Esophagus (tissue), 2 donors: ENCODE measurements at regions not wholly inside any gene's neighbourhood (a gene's known extent, or its start where the extent isn't known, plus 50 kb on each side); places are given as distances from the start of the nearest gene placed in this dataset.
"Not testable (repeated sequence)": the region's sequence is repeated elsewhere in the genome, so short reads cannot be mapped to it uniquely, and the experiment has no call there.

Experiments used
- H3K27ac ChIP-seq, 2 donors: one replicate each; pipeline ENCODE4 v1.5.1; 2013; ENCODE audit warnings: low read depth in 2 of 2, mild to moderate bottlenecking in 2 of 2, inconsistent platforms in 1 of 2, low read length in 1 of 2, moderate library complexity in 1 of 2
- H3K27me3 ChIP-seq, 2 donors: one replicate each; pipeline ENCODE4 v1.6.1; 2013; ENCODE audit warnings: low read length in 2 of 2, control low read depth in 1 of 2, mild to moderate bottlenecking in 1 of 2; ENCODE audit not compliant: insufficient read depth in 2 of 2, control insufficient read depth in 1 of 2
- H3K36me3 ChIP-seq, 2 donors: one replicate each; pipeline ENCODE4 v1.6.1; 2013; ENCODE audit warnings: low read length in 1 of 2; ENCODE audit not compliant: control insufficient read depth in 2 of 2, insufficient read depth in 2 of 2
- H3K4me1 ChIP-seq, 2 donors: one replicate each; pipeline ENCODE4 v1.6.1; 2013; ENCODE audit warnings: low read length in 1 of 2; ENCODE audit not compliant: control insufficient read depth in 2 of 2, insufficient read depth in 2 of 2
- H3K4me3 ChIP-seq, 2 donors: one replicate each; pipeline ENCODE4 v1.5.1; 2013; ENCODE audit warnings: low read length in 2 of 2, mild to moderate bottlenecking in 2 of 2, low read depth in 1 of 2, moderate library complexity in 1 of 2
- H3K9me3 ChIP-seq, 2 donors: one replicate each; pipeline ENCODE4 v1.6.1; 2013; ENCODE audit warnings: mild to moderate bottlenecking in 2 of 2, low read depth in 1 of 2, low read length in 1 of 2, moderate library complexity in 1 of 2; ENCODE audit not compliant: control insufficient read depth in 2 of 2, insufficient read depth in 1 of 2
- WGBS, 2 donors: extraction: QIAGEN DNeasy Blood & Tissue Kit; methylation state at CpG; one replicate each; pipeline ENCODE4 v1.1.7; 2013; 5-methylcytosine and 5-hydroxymethylcytosine counted together
- donor health status: healthy with polysubstance abuse.
- donor health status: Bipolar disorder and iron deficiency.

GRCh38 chr7:119281181-119281846 lies 991.7 kb upstream of the KCND2 start:
- Histone ChIP-seq H3K27ac (no peak overlapping the region), H3K4me1 (no peaks in the 10 kb centered on the region), H3K4me3 (no peak overlapping the region), H3K9me3 (no peaks in the 10 kb centered on the region), H3K27me3 (no peaks in the 10 kb centered on the region), H3K36me3 (no peaks in the 10 kb centered on the region)
- WGBS, 2 donors: 50 to 78% methylated on average over 1 of the region's 1 CpG

DNA sequence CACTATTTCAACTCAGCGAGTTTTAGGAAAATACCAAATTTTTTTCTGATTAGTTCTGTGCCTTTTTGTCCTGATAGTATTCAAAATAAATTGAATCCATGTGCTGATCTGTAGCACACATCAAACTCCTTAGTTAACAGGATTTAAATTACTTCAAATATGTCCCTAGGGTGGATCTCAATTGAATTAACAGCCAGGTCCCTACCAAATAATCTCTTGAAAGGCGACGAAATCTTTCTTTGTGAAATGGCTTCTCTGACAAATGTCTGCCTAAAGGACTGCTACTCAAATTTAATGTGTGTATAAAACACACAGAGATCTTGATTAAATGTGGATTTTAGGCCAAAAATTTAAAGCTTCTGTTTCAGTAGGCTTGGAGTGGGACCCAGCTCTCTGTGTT lies 989.6 kb upstream of the KCND2 start:
- WGBS, 2 donors: 79 to 93% methylated on average over 3 of the region's 3 CpGs
- H3K4me3 ChIP-seq: no peak overlapping the region

GRCh38 chr7:119288416-119288815 lies 984.6 kb upstream of the KCND2 start:
- Histone ChIP-seq H3K9me3 (no peaks in the 10 kb centered on the region), H3K4me3 (no peak overlapping the region), H3K27ac (no peak overlapping the region), H3K36me3 (no peaks in the 10 kb centered on the region), H3K4me1 (no peaks in the 10 kb centered on the region), H3K27me3 (no peaks in the 10 kb centered on the region)
- 52 to 58% methylated on average over 1 of the region's 1 CpG for WGBS, 2 donors

More for the DNA sequence above, 989.6 kb upstream of the KCND2 start:
- Histone ChIP-seq H3K27me3 (no peaks in the 10 kb centered on the region), H3K36me3 (no peaks in the 10 kb centered on the region), H3K27ac (no peak overlapping the region), H3K9me3 (no peaks in the 10 kb centered on the region), H3K4me1 (no peaks in the 10 kb centered on the region)

GRCh38 chr7:119300341-119300740 lies 972.6 kb upstream of the KCND2 start:
- WGBS, 2 donors: 55 to 68% methylated on average over 3 of the region's 3 CpGs
- not testable (repeated sequence) for H3K36me3 ChIP-seq, H3K4me1 ChIP-seq, H3K27me3 ChIP-seq, H3K4me3 ChIP-seq, H3K9me3 ChIP-seq, H3K27ac ChIP-seq

- Histone ChIP-seq H3K36me3 (no peaks in the 10 kb centered on the region), H3K27me3 (no peaks in the 10 kb centered on the region), H3K4me3 (no peak overlapping the region), H3K27ac (no peak overlapping the region), H3K4me1 (no peaks in the 10 kb centered on the region), H3K9me3 (no peaks in the 10 kb centered on the region)
- WGBS, 2 donors: 38 to 39% methylated on average over 1 of the region's 1 CpG
Observed at GRCh38 chr7:119320316-119320715, 952.7 kb upstream of the KCND2 start.

- 73 to 77% methylated on average over 5 of the region's 5 CpGs for WGBS, 2 donors
- H3K27me3 ChIP-seq: no peaks in the 10 kb centered on the region
- H3K36me3 ChIP-seq: no peaks in the 10 kb centered on the region
- H3K27ac ChIP-seq: no peak overlapping the region
- H3K9me3 ChIP-seq: no peaks in the 10 kb centered on the region
- H3K4me3 ChIP-seq: no peak overlapping the region
- H3K4me1 ChIP-seq: no peaks in the 10 kb centered on the region
Observed at GRCh38 chr7:119329715-119330114, 943.3 kb upstream of the KCND2 start.

DNA sequence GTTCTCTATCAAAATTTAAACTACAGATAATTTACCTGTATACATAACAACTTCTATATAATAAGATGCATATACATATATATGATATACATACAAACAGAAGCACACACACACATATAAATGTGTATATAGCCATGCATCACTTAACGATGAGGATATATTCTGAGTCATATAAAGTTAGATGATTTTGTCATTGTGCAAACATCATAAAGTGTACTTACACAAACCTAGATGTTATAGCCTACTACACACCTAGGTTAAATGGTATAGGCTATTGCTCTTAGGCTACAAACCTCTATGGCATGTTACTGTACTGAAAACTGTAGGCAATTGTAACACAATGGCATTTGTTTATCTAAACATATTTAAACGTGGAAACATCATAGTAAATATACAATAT lies 937.6 kb upstream of the KCND2 start:
- H3K9me3 ChIP-seq: no peaks in the 10 kb centered on the region
- H3K27me3 ChIP-seq: no peaks in the 10 kb centered on the region
- H3K4me1 ChIP-seq: no peaks in the 10 kb centered on the region
- no peak overlapping the region for H3K27ac ChIP-seq
- H3K4me3 ChIP-seq: no peak overlapping the region
- 59% methylated on average over 2 of the region's 2 CpGs for WGBS, 2 donors
- H3K36me3 ChIP-seq: no peaks in the 10 kb centered on the region

- Histone ChIP-seq H3K36me3 (no peaks in the 10 kb centered on the region), H3K27ac (no peak overlapping the region), H3K4me3 (no peak overlapping the region), H3K4me1 (no peaks in the 10 kb centered on the region), H3K9me3 (no peaks in the 10 kb centered on the region), H3K27me3 (no peaks in the 10 kb centered on the region)
- WGBS, 2 donors: 85 to 94% methylated on average over 5 of the region's 5 CpGs
Observed at GRCh38 chr7:119341822-119342221, 931.2 kb upstream of the KCND2 start.

GRCh38 chr7:119343289-119343688 lies 929.7 kb upstream of the KCND2 start:
- Histone ChIP-seq H3K9me3 (no peaks in the 10 kb centered on the region), H3K4me1 (no peaks in the 10 kb centered on the region), H3K36me3 (no peaks in the 10 kb centered on the region), H3K4me3 (no peak overlapping the region), H3K27ac (no peak overlapping the region), H3K27me3 (no peaks in the 10 kb centered on the region)
- WGBS, 2 donors: 13 to 21% methylated on average over 1 of the region's 1 CpG

- Histone ChIP-seq H3K27ac (no peak overlapping the region), H3K9me3 (no peaks in the 10 kb centered on the region), H3K4me3 (no peak overlapping the region), H3K36me3 (no peaks in the 10 kb centered on the region), H3K4me1 (no peaks in the 10 kb centered on the region), H3K27me3 (no peaks in the 10 kb centered on the region)
- 47 to 58% methylated on average over 2 of the region's 2 CpGs for WGBS, 2 donors
Observed at GRCh38 chr7:119344466-119344865, 928.5 kb upstream of the KCND2 start.
